Fibroblast of skin of back (primary cell): ENCODE measurements at regions not wholly inside any gene's neighbourhood (a gene's known extent, or its start where the extent isn't known, plus 50 kb on each side); places are given as distances from the start of the nearest gene placed in this dataset.
"Not testable (repeated sequence)": the region's sequence is repeated elsewhere in the genome, so short reads cannot be mapped to it uniquely, and the experiment has no call there.

ENCODE experiments used
- DNase-seq: peaks from one replicate; pipeline ENCODE4 v3.0.0-alpha.2; 2013

- no peak for DNase-seq
Observed at GRCh38 chr5:166716856-166717492, 1574.5 kb upstream of the WWC1 start.

- DNase-seq, result peak; percentile 62
Observed at GRCh38 chr5:166719991-166720390, 1571.5 kb upstream of the WWC1 start.

- peak; percentile 63 for DNase-seq
Observed at GRCh38 chr5:166722939-166723338, 1568.5 kb upstream of the WWC1 start.

GRCh38 chr5:166724284-166724683 is 1567.2 kb upstream of the WWC1 start:
- DNase-seq, result no peak

- DNase-seq, result no peak
Observed at GRCh38 chr5:166725593-166725992, 1565.9 kb upstream of the WWC1 start.

- no peak for DNase-seq
Observed at GRCh38 chr5:166726406-166726805, 1565.0 kb upstream of the WWC1 start.

GRCh38 chr5:166742951-166743350 is 1548.5 kb upstream of the WWC1 start:
- DNase-seq, result not testable (repeated sequence)

- DNase-seq, result no peak
Observed at GRCh38 chr5:166746506-166746905, 1544.9 kb upstream of the WWC1 start.

GRCh38 chr5:166750376-166750775 is 1541.1 kb upstream of the WWC1 start:
- no peak for DNase-seq

- DNase-seq, result no peak
Observed at GRCh38 chr5:166758151-166758550, 1533.3 kb upstream of the WWC1 start.

GRCh38 chr5:166767858-166768257 is 1523.6 kb upstream of the WWC1 start:
- DNase-seq, result no peak

- DNase-seq, result no peak
Observed at GRCh38 chr5:166768536-166768935, 1522.9 kb upstream of the WWC1 start.

GRCh38 chr5:166772770-166773169 is 1518.7 kb upstream of the WWC1 start:
- peak; percentile 34 for DNase-seq

- no peak for DNase-seq
Observed at GRCh38 chr5:166781737-166782136, 1509.7 kb upstream of the WWC1 start.

- DNase-seq, result no peak
Observed at GRCh38 chr5:166784545-166785078, 1506.8 kb upstream of the WWC1 start.

GRCh38 chr5:166786178-166786577 is 1505.3 kb upstream of the WWC1 start:
- DNase-seq, result no peak

- no peak for DNase-seq
Observed at GRCh38 chr5:166786889-166787288, 1504.6 kb upstream of the WWC1 start.

GRCh38 chr5:166788050-166788449 is 1503.4 kb upstream of the WWC1 start:
- DNase-seq, result no peak

- no peak for DNase-seq
Observed at GRCh38 chr5:166795756-166796155, 1495.7 kb upstream of the WWC1 start.

- DNase-seq, result no peak
Observed at GRCh38 chr5:166803058-166803457, 1488.4 kb upstream of the WWC1 start.

- DNase-seq, result not testable (repeated sequence)
Observed at GRCh38 chr5:166804223-166804622, 1487.2 kb upstream of the WWC1 start.

- not testable (repeated sequence) for DNase-seq
Observed at GRCh38 chr5:166804693-166805092, 1486.8 kb upstream of the WWC1 start.

- not testable (repeated sequence) for DNase-seq
Observed at GRCh38 chr5:166810093-166810658, 1481.3 kb upstream of the WWC1 start.

GRCh38 chr5:166810721-166811120 is 1480.7 kb upstream of the WWC1 start:
- DNase-seq, result no peak
